GM18520 (cell line): ENCODE measurements at regions not wholly inside any gene's neighbourhood (a gene's known extent, or its start where the extent isn't known, plus 50 kb on each side); places are given as distances from the start of the nearest gene placed in this dataset.

ENCODE experiments used
- ATAC-seq: cut with Tn5 transposase; IDR thresholded peaks from one replicate; pipeline ENCODE4 v1.9.1; 2021; ENCODE audit not compliant: unreplicated experiment

GRCh38 chr2:71746946-71747501 is 293.7 kb downstream of the DYSF start:
- no peak for ATAC-seq

- no peak for ATAC-seq
Measured at GRCh38 chr2:71744781-71745180, 291.4 kb downstream of the DYSF start.

DNA sequence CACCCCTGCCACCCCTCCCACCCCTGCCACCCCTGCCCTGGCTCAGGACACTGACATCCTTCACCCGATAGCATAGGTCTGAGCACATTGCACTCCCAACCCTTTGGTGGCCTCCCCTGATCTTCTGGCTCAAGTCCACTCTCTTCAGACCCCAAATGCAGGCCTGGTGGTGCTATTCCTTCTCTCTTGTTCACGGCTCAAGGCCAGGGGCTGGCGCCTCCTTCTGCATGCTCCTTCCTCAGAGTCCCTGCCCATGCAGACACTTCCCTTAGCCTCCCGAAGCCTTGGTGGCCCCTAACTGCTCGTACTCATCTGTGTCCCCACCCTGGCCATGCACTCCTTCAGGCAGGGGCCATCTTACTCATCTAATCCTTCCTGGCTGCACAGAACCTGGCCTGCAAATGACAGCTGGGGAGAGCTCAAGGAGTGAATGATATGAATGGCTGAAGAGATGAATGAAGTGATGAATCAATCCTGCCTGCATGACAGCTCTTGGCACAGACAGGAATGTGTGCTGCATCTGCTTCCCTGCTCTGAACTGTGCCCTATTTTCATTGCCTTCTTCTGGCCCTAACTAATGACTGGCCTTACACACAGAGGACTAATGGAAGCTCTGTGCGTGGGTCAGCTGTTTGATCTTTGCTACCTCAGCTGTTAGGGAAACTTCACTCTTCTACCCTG is 290.8 kb downstream of the DYSF start:
- ATAC-seq: no peak

GRCh38 chr2:71742953-71743601 is 289.7 kb downstream of the DYSF start:
- no peak for ATAC-seq

DNA sequence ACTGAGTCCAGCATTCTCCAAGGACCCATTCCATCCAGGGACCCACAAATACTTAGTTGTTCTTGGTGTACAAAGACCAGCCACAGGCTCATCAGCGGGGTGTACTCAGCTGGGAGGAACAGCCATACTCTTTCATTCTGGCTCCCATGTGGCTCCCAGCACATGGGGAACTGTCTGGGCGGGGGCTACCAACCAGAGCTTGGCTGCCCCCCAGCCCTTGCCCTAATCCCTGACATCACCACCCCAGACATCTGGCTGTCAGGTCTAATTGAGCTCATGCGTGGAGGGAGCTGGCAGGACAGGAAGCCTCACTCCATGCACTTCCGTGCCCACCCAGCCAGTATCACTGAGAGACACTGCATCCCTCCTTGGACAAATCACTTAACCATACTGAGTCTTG is 283.6 kb downstream of the DYSF start:
- ATAC-seq: no peak

DNA sequence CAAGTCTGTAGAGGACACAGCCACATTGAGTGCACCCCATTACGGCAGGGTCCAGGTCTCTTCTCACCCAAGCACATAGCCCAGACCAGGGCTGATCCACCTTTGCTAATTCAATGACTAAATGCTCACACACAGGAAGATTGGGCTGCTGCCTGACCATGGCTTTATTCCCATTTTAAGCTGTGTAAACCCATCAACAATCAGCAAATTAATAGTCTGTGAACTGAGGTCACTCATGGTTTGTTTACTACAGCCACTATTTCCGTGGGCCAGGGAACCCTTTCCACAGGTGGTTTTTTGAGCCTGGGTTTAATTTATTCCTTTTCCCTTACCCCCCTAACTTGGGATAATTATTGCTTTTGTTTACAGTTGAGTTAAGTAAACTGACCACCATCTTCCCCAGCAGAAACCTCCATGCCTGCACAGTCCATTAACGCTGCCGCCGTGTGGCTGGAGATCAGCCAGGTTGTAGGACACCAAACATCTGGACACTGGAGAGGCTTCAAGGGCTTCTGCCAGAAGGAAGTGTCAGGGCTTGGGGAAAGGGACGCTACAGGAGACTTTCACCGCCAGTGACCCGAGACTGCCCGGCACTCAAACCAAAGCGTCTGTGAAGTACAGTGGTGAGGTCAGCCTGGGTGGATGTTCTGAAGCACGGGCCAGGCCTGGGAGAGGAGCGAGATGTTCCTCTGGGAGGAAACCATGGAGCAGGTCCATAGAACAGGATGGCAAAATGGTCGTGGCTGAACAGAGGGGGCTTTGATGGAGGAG is 282.9 kb downstream of the DYSF start:
- ATAC-seq: no peak
